DLD1 (cell line): ENCODE measurements at regions not wholly inside any gene's neighbourhood (a gene's known extent, or its start where the extent isn't known, plus 50 kb on each side); places are given as distances from the start of the nearest gene placed in this dataset.
"Not testable (repeated sequence)": the region's sequence is repeated elsewhere in the genome, so short reads cannot be mapped to it uniquely, and the experiment has no call there.

Experiments used
- in situ Hi-C: cut with HindIII; loops from 2 replicates; pipeline ENCODE4 v1.10.0; 2017; ENCODE audit warnings: low sequenced_read_pairs

- in situ Hi-C loops: no loop called here
These were observed 698.0 kb downstream of the TDRD15 start for GRCh38 chr2:21821672-21822227.

- in situ Hi-C loops: no loop called here
These were observed 698.7 kb downstream of the TDRD15 start for GRCh38 chr2:21822505-21822904.

- in situ Hi-C loops: no loop called here
These were observed 710.0 kb downstream of the TDRD15 start for GRCh38 chr2:21833767-21834166.

GRCh38 chr2:21836261-21836660 lies 712.5 kb downstream of the TDRD15 start:
- in situ Hi-C loops: no loop called here

GRCh38 chr2:21836719-21837118 lies 713.0 kb downstream of the TDRD15 start:
- in situ Hi-C loops: no loop called here

GRCh38 chr2:21837168-21837960 lies 713.6 kb downstream of the TDRD15 start:
- in situ Hi-C loops: no loop called here

GRCh38 chr2:21841341-21841740 lies 717.6 kb downstream of the TDRD15 start:
- in situ Hi-C loops: no loop called here

GRCh38 chr2:21850367-21850766 lies 726.6 kb downstream of the TDRD15 start:
- in situ Hi-C loops: not testable (repeated sequence)

- in situ Hi-C loops: no loop called here
These were observed 731.2 kb downstream of the TDRD15 start for GRCh38 chr2:21854938-21855337.

- in situ Hi-C loops: no loop called here
These were observed 732.9 kb downstream of the TDRD15 start for GRCh38 chr2:21856708-21857107.

GRCh38 chr2:21860907-21861306 lies 737.1 kb downstream of the TDRD15 start:
- in situ Hi-C loops: no loop called here

GRCh38 chr2:21866316-21866715 lies 742.5 kb downstream of the TDRD15 start:
- in situ Hi-C loops: no loop called here

GRCh38 chr2:21887881-21888280 lies 764.1 kb downstream of the TDRD15 start:
- in situ Hi-C loops: no loop called here

GRCh38 chr2:21890041-21890440 lies 766.3 kb downstream of the TDRD15 start:
- in situ Hi-C loops: no loop called here

GRCh38 chr2:21890716-21891115 lies 766.9 kb downstream of the TDRD15 start:
- in situ Hi-C loops: no loop called here

- in situ Hi-C loops: no loop called here
These were observed 767.4 kb downstream of the TDRD15 start for GRCh38 chr2:21891191-21891590.

GRCh38 chr2:21892140-21892539 lies 768.4 kb downstream of the TDRD15 start:
- in situ Hi-C loops: no loop called here

- in situ Hi-C loops: no loop called here
These were observed 771.4 kb downstream of the TDRD15 start for GRCh38 chr2:21895200-21895599.

- in situ Hi-C loops: not testable (repeated sequence)
These were observed 785.1 kb downstream of the TDRD15 start for GRCh38 chr2:21908712-21909380.

GRCh38 chr2:21910832-21911507 lies 787.2 kb downstream of the TDRD15 start:
- in situ Hi-C loops: no loop called here

GRCh38 chr2:21912405-21912804 lies 788.6 kb downstream of the TDRD15 start:
- in situ Hi-C loops: no loop called here

- in situ Hi-C loops: no loop called here
These were observed 791.4 kb downstream of the TDRD15 start for GRCh38 chr2:21915201-21915600.
